ENCODE measurements at regions not wholly inside any gene's neighbourhood (a gene's known extent, or its start where the extent isn't known, plus 50 kb on each side); places are given as distances from the start of the nearest gene placed in this dataset.

DNA sequence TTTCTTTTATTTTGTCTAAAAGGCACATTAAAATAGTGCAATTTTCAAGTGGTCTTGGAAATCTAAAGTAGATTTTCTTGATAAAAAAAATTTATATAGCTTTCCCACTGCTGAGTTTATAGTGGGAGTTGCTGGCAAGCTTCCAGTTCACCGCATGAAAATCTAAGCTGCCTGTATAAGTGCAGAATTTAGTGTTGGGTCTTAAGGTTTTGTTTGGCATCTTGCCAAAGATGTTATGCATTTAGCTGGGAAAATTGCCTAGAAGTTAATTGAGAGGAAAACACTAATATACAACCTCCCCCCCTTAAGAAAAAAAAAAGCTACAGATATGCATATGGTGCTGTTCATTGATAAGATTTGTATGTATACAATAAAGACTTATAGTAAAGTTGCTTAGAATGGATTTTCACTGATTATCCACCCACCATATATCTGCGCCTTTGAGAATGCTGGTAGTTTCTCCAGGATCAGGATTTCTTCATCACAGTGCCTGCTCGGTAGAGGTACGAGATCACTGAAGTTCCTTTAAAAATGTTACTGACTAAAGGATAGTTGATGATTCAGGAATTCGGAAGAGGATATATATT lies 803.2 kb upstream of the POU3F3 start:
- TF ChIP-seq GATA1 (IDR thresholded peaks at IDR 0.05; ENCODE audit: low read depth, low read length) (no peak), POLR2A (IDR thresholded peaks at IDR 0.05; ENCODE audit: low read length) (no peak)
- DNase-seq: no peak

DNA sequence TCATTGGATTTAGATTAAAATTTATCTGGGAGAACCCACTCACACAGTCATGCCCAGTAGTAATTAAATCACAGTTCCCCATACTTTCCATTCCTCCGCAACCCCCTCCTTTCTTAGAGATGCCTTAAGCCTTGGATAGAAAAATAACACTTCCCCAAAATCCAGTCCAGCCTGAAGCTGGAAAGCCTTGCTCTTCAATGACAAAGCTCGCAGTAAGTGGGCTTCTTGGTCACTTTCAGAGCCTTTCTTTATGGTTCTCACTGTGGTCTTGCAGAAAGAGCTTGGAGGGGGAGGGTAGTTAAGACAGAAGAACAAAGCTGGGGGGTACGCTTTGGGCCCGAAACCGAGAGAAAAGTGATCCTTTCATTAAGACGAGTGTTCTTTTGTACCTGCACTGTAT lies 802.1 kb upstream of the POU3F3 start:
- TF ChIP-seq GATA1 (IDR thresholded peaks at IDR 0.05; ENCODE audit: low read depth, low read length): no peak
- TF ChIP-seq POLR2A (IDR thresholded peaks at IDR 0.05; ENCODE audit: low read length): no peak
- DNase-seq: no peak

- TF ChIP-seq GATA1 (IDR thresholded peaks at IDR 0.05; ENCODE audit: low read depth, low read length): no peak
- TF ChIP-seq POLR2A (IDR thresholded peaks at IDR 0.05; ENCODE audit: low read length): no peak
- no peak for DNase-seq
Observed at GRCh38 chr2:104052356-104052755, 801.6 kb upstream of the POU3F3 start.

GRCh38 chr2:104056451-104056850 lies 797.5 kb upstream of the POU3F3 start:
- no peak for DNase-seq

DNA sequence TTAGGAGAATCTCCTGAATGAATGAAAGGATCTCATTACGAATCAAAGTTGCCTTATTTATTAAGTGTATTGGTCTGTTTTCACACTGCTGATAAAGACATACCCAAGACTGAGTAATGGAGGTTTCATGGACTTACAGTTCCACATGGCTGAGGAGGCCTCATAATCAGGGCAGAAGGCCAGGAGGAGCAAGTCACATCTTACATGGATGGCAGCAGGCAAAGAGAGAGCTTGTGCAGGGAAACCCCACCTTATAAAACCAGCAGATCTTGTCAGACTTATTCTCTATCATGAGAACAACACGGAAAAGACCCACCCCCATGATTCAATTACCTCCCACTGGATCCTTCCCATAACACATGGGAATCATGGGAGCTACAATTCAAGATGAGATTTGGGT lies 785.2 kb upstream of the POU3F3 start:
- no peak for TF ChIP-seq GATA1 (IDR thresholded peaks at IDR 0.05; ENCODE audit: low read depth, low read length)
- no peak for TF ChIP-seq POLR2A (IDR thresholded peaks at IDR 0.05; ENCODE audit: low read length)
- no peak for DNase-seq

More at GRCh38 chr2:104056451-104056850, 797.5 kb upstream of the POU3F3 start:
- TF ChIP-seq GATA1 (IDR thresholded peaks at IDR 0.05; ENCODE audit: low read depth, low read length): no peak
- no peak for TF ChIP-seq POLR2A (IDR thresholded peaks at IDR 0.05; ENCODE audit: low read length)

- TF ChIP-seq POLR2A (IDR thresholded peaks at IDR 0.05; ENCODE audit: low read length): no peak
- TF ChIP-seq GATA1 (IDR thresholded peaks at IDR 0.05; ENCODE audit: low read depth, low read length): no peak
- DNase-seq: no peak
Observed at GRCh38 chr2:104077573-104077972, 776.3 kb upstream of the POU3F3 start.

GRCh38 chr2:104078431-104079157 lies 775.3 kb upstream of the POU3F3 start:
- TF ChIP-seq POLR2A (IDR thresholded peaks at IDR 0.05; ENCODE audit: low read length) (no peak), GATA1 (IDR thresholded peaks at IDR 0.05; ENCODE audit: low read depth, low read length) (no peak)
- no peak for DNase-seq

- TF ChIP-seq GATA1 (IDR thresholded peaks at IDR 0.05; ENCODE audit: low read depth, low read length): no peak
- no peak for TF ChIP-seq POLR2A (IDR thresholded peaks at IDR 0.05; ENCODE audit: low read length)
Observed at GRCh38 chr2:104088745-104089144, 765.2 kb upstream of the POU3F3 start.

GRCh38 chr2:104090407-104090806 lies 763.5 kb upstream of the POU3F3 start:
- TF ChIP-seq GATA1 (IDR thresholded peaks at IDR 0.05; ENCODE audit: low read depth, low read length) (no peak), POLR2A (IDR thresholded peaks at IDR 0.05; ENCODE audit: low read length) (no peak)
- DNase-seq: no peak

More at GRCh38 chr2:104088745-104089144, 765.2 kb upstream of the POU3F3 start:
- no peak for DNase-seq

DNA sequence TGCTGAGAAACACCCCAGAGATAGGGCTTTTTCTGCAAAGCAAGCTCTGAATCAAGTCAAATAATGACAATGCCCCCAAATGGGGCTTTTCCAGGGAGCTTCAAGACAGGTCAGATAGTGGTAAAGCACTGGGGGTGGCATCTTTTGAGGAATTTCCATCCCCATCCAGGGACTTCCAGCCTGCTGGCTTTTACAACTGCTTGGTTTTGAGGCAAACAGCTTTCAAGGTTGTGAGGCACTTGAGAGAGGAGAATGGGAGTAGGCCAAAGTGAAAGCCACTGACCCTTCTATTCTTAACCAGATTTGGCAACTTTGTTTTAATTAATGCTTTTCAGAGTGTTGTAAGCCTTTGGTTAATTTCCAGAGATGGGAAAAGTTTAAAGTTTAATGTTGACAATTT lies 762.0 kb upstream of the POU3F3 start:
- TF ChIP-seq POLR2A (IDR thresholded peaks at IDR 0.05; ENCODE audit: low read length) (no peak), GATA1 (IDR thresholded peaks at IDR 0.05; ENCODE audit: low read depth, low read length) (no peak)
- DNase-seq: no peak

DNA sequence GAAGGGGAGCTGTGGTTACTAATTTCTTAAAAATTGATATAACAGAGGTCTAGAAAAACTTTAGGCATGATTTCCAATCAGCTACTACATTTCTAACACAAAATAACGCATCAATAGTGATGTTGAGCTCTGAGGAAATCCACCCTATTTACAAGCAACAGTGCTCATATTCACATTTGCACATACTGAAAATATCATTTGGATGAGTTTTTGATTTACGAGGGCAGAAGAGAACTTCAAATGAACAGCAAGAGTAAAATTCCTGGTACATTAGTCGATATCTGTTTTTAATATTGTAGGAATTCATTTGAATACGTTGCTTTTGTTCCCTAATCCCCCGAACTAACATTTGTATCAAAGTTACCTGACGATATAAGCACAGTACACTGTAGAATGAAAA lies 761.0 kb upstream of the POU3F3 start:
- TF ChIP-seq POLR2A (IDR thresholded peaks at IDR 0.05; ENCODE audit: low read length): no peak
- TF ChIP-seq GATA1 (IDR thresholded peaks at IDR 0.05; ENCODE audit: low read depth, low read length): no peak
- DNase-seq: no peak

DNA sequence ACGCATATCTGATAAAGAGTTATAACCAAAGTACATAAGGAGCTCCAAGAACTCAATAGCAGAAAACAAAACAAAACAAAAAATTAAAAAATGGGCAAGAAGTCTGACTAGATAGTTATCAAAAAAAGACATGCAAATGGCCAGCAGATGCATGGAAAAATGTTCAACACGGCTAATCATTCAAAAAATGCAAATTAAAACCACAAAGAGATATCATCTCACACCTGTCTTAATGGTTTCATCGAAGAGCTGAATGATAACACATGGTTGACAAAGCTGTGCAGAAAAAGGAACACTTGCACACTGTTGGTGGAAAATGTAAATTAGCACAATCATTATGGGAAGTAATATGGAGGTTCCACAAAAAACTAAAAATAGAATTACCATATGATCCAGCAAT lies 751.3 kb upstream of the POU3F3 start:
- no peak for DNase-seq
- no peak for TF ChIP-seq POLR2A (IDR thresholded peaks at IDR 0.05; ENCODE audit: low read length)
- TF ChIP-seq GATA1 (IDR thresholded peaks at IDR 0.05; ENCODE audit: low read depth, low read length): no peak

GRCh38 chr2:104109356-104109755 lies 744.6 kb upstream of the POU3F3 start:
- DNase-seq: no peak
- TF ChIP-seq GATA1 (IDR thresholded peaks at IDR 0.05; ENCODE audit: low read depth, low read length): no peak
- TF ChIP-seq POLR2A (IDR thresholded peaks at IDR 0.05; ENCODE audit: low read length): no peak

DNA sequence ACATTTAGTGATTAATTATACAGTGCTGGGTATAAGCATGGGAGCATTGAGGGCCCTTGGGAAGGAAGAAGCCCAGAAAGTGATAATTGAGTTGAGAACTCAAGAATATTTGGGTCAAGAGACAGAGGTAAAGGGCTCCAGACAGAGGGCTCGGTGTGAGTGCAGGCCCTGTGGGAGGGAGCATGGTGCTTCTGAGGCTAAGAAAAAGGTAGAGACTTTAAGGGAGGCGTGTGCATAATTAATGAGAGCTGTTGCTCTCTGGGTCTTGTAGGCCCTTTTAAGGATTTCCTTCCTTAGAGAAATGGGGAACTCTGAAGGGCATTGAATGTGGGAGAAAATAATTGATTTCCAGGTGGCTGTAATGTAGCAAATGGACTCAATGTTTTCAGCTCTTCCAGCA lies 735.0 kb upstream of the POU3F3 start:
- TF ChIP-seq POLR2A (IDR thresholded peaks at IDR 0.05; ENCODE audit: low read length) (no peak), GATA1 (IDR thresholded peaks at IDR 0.05; ENCODE audit: low read depth, low read length) (no peak)
- no peak for DNase-seq

DNA sequence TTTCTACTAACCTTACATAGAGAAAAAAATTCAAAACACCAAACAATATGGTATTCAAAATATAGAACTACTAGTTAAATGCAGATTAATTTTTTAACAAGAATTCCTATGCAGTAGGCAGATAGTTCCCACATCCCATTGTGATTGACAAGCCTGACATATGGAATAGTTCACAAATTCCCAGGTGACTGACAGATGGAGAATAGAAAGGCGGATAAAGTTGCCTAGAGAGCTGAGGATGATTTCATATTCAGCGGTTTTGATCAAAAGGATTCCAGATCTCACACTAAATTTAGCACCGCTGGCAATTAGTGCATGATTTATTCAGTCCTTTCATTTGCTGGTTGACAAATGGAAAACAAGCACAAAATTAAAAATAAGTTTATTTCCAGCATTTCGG lies 733.7 kb upstream of the POU3F3 start:
- no peak for DNase-seq
- TF ChIP-seq GATA1 (IDR thresholded peaks at IDR 0.05; ENCODE audit: low read depth, low read length) (no peak), POLR2A (IDR thresholded peaks at IDR 0.05; ENCODE audit: low read length) (no peak)
